Endothelial cell of umbilical vein (primary cell): ENCODE measurements at regions not wholly inside any gene's neighbourhood (a gene's known extent, or its start where the extent isn't known, plus 50 kb on each side); places are given as distances from the start of the nearest gene placed in this dataset.

Experiments
- BruUV-seq: library from RNA; stranded (reverse); fragments of 400-500 nt; replicated peaks from 2 replicates; lab custom pipeline; 2021; lab: Mats Ljungman, UMichigan
- CTCF ChIA-PET: fragments of 300-600, 350-600 bp; sonication (Branson Sonifier 250); formaldehyde crosslinking; loops from one replicate; lab custom pipeline; 2021; ENCODE audit warnings: antibody characterized with exemption, inconsistent platforms; lab: Charles Lee
- POLR2A ChIA-PET: fragments of 300-600, 350-600 bp; sonication (Branson Sonifier 250); formaldehyde crosslinking; loops from one replicate; lab custom pipeline; 2021; ENCODE audit warnings: antibody characterized with exemption, inconsistent platforms; lab: Charles Lee
- DNase-seq: peaks from one replicate; pipeline ENCODE4 v3.0.0-alpha.2; 2011; ENCODE audit warnings: low read depth, low spot score
- FAIRE-seq: peaks from 2 replicates; lab custom pipeline; 2011; peaks lifted over from hg19 to GRCh38; lab: Jason Lieb, UNC
- H2AFZ ChIP-seq: 2 replicates; pipeline ENCODE4 v1.6.0; 2012; ENCODE audit warnings: low read depth, low read length, control low read depth, inconsistent platforms
- H3K27ac ChIP-seq: 2 replicates; pipeline ENCODE4 v1.5.1; 2011; ENCODE audit warnings: low read depth, mild to moderate bottlenecking, control low read depth, low read length, moderate library complexity; ENCODE audit not compliant: insufficient read depth
- H3K27me3 ChIP-seq, 2 experiments: 2 replicates each; pipeline versions ENCODE4 v1.6.0 to v1.6.1; 2011; ENCODE audit warnings: low read length in 2 of 2, mixed read lengths in 1 of 2; ENCODE audit not compliant: control insufficient read depth in 2 of 2, insufficient read depth in 2 of 2
- H3K36me3 ChIP-seq, 2 experiments: 2 replicates in 1 of 2; 3 replicates in 1 of 2; pipeline ENCODE4 v1.5.1; 2011; ENCODE audit warnings: low read length in 2 of 2, mild to moderate bottlenecking in 1 of 2, moderate library complexity in 1 of 2; ENCODE audit not compliant: control insufficient read depth in 2 of 2, insufficient read depth in 2 of 2; ENCODE audit errors: extremely low read depth in 1 of 2
- H3K4me1 ChIP-seq: 3 replicates; pipeline ENCODE4 v1.5.1; 2011; ENCODE audit warnings: mild to moderate bottlenecking, low read length; ENCODE audit not compliant: control insufficient read depth, insufficient read depth; ENCODE audit errors: extremely low read depth
- H3K4me2 ChIP-seq: 2 replicates; pipeline ENCODE4 v1.6.1; 2011; ENCODE audit warnings: low read length, control low read depth, mixed read lengths; ENCODE audit not compliant: insufficient read depth
- H3K4me3 ChIP-seq, 3 experiments: fragments of 200-600 bp in 1 of 3; sonication (generic), shearing (Covaris generic) in 1 of 3; replicated peaks in 1 of 3; 2 replicates each; pipeline ENCODE4 v1.5.1; 2011 to 2016; ENCODE audit warnings: control low read depth in 3 of 3, low read length in 3 of 3, mild to moderate bottlenecking in 2 of 3, inconsistent platforms in 1 of 3, low read depth in 1 of 3, moderate library complexity in 1 of 3; ENCODE audit not compliant: insufficient read depth in 1 of 3
- H3K79me2 ChIP-seq: 2 replicates; pipeline ENCODE4 v1.6.0; 2012; ENCODE audit warnings: low read length, inconsistent platforms; ENCODE audit not compliant: control insufficient read depth, insufficient read depth
- H3K9ac ChIP-seq: replicated peaks from 2 replicates; pipeline ENCODE3; 2011; ENCODE audit warnings: low read length, control low read depth; ENCODE audit not compliant: insufficient read depth; ENCODE audit errors: extremely low read depth
- H3K9me1 ChIP-seq: replicated peaks from 3 replicates; pipeline ENCODE4 v1.6.0; 2011; ENCODE audit warnings: mild to moderate bottlenecking, low read length; ENCODE audit not compliant: control insufficient read depth, insufficient read depth; ENCODE audit errors: extremely low read depth
- H3K9me3 ChIP-seq: replicated peaks from 2 replicates; pipeline ENCODE4 v1.5.1; 2012; ENCODE audit warnings: low read length, inconsistent platforms; ENCODE audit not compliant: control insufficient read depth, insufficient read depth
- H4K20me1 ChIP-seq: replicated peaks from 2 replicates; pipeline ENCODE3; 2011; ENCODE audit warnings: mild to moderate bottlenecking, low read length; ENCODE audit not compliant: control insufficient read depth, insufficient read depth; ENCODE audit errors: extremely low read depth
- CTCF ChIP-seq, 2 donors: IDR thresholded peaks; 1 replicate in 1 of 2; 2 replicates in 1 of 2; pipeline ENCODE4 v1.5.1; 2011; ENCODE audit warnings: low read length in 2 of 2, mild to moderate bottlenecking in 2 of 2, moderate library complexity in 2 of 2, control low read depth in 1 of 2, inconsistent platforms in 1 of 2, low read depth in 1 of 2; ENCODE audit not compliant: insufficient read depth in 1 of 2; ENCODE audit errors: extremely low read depth in 1 of 2
- EZH2 ChIP-seq: IDR thresholded peaks from 2 replicates; pipeline ENCODE4 v1.6.1; 2012; ENCODE audit warnings: borderline replicate concordance, low read depth, mild to moderate bottlenecking, moderate library complexity, low read length, inconsistent platforms; ENCODE audit not compliant: severe bottlenecking
- FOS ChIP-seq: IDR thresholded peaks from 2 replicates; pipeline ENCODE4 v1.6.1; 2011; ENCODE audit warnings: mild to moderate bottlenecking, low read length, moderate library complexity, borderline replicate concordance; ENCODE audit not compliant: insufficient read depth
- GATA2 ChIP-seq: IDR thresholded peaks from 2 replicates; pipeline ENCODE4 v1.7.0; 2011; ENCODE audit warnings: low read depth, mild to moderate bottlenecking, moderate library complexity, mixed read lengths, low read length; ENCODE audit not compliant: insufficient read length, insufficient read depth
- JUN ChIP-seq: IDR thresholded peaks from 2 replicates; pipeline ENCODE4 v1.6.1; 2011; ENCODE audit warnings: borderline replicate concordance, low read depth; ENCODE audit not compliant: insufficient read length, insufficient read depth
- MAX ChIP-seq: IDR thresholded peaks from 2 replicates; pipeline ENCODE4 v1.6.1; 2011; ENCODE audit not compliant: insufficient read depth, insufficient read length
- MYC ChIP-seq: IDR thresholded peaks from one replicate; pipeline ENCODE4 v1.6.1; 2011; ENCODE audit warnings: mild to moderate bottlenecking, low read depth, low read length
- POLR2A ChIP-seq: IDR thresholded peaks from 2 replicates; pipeline ENCODE4 v1.6.1; 2012; ENCODE audit warnings: low read depth, mild to moderate bottlenecking, control low read depth, low read length
- POLR2AphosphoS5 ChIP-seq: IDR thresholded peaks from 2 replicates; pipeline ENCODE4 v1.6.1; 2012; ENCODE audit warnings: low read depth, mild to moderate bottlenecking, control low read depth, low read length, moderate library complexity; ENCODE audit not compliant: insufficient read depth
- dilution Hi-C: fragments of 300-500 bp; cut with MboI; formaldehyde crosslinking; loops from one replicate; pipeline ENCODE4 v1.15.0; 2019; ENCODE audit warnings: low sequenced_read_pairs; ENCODE audit not compliant: extremely low pct_ligation_motif_present
- intact Hi-C: fragments of 100-400 bp; cut with micrococcal nuclease; formaldehyde crosslinking; loops from one replicate; pipeline ENCODE4 v1.10.0; 2022

GRCh38 chr16:85523602-85524364 is 89.3 kb upstream of the GSE1 start:
- CTCF ChIA-PET = interaction anchor here (1.2 to 1.6 kb wide), 2 partner anchors 87 to 92 kb away, joined by 3 read pairs; no protein-coding TSS in a partner anchor
- TF ChIP-seq POLR2AphosphoS5 = no peak
- TF ChIP-seq JUN = no peak
- TF ChIP-seq GATA2 = no peak
- no peak for TF ChIP-seq POLR2A
- no peak for TF ChIP-seq FOS
- no peak for TF ChIP-seq EZH2
- no peak for TF ChIP-seq MAX
- no peak for TF ChIP-seq CTCF (IDR thresholded peaks at IDR 0.05; ENCODE audit: extremely low read depth in 1 of 2, insufficient read depth in 1 of 2, low read depth in 1 of 2, low read length in 2 of 2)
- no peak for TF ChIP-seq MYC
- Histone ChIP-seq H3K9me3 (no peaks in the 10 kb centered on the region), H4K20me1 (no peaks in the 10 kb centered on the region), H3K27ac (no peak overlapping the region), H3K4me2 (no peak overlapping the region), H3K36me3 (no peaks in the 10 kb centered on the region), H3K4me1 (no peaks in the 10 kb centered on the region), H3K4me3 (no peak overlapping the region), H3K9me1 (no peaks in the 10 kb centered on the region), H3K79me2 (no peaks in the 10 kb centered on the region), H2AFZ (no peak overlapping the region), H3K9ac (no peak overlapping the region), H3K27me3 (no peaks in the 10 kb centered on the region)
- DNase-seq (no peak), FAIRE-seq (no peak)
- POLR2A ChIA-PET = no interaction called here
- intact Hi-C loops = no loop called here
- BruUV-seq = no TSS peak
- dilution Hi-C loops = no loop called here
